Fibroblast of gingiva (primary cell): ENCODE measurements at regions not wholly inside any gene's neighbourhood (a gene's known extent, or its start where the extent isn't known, plus 50 kb on each side); places are given as distances from the start of the nearest gene placed in this dataset.
A peak's percentile ranks its signal among the peaks of the same experiment; 100 is the strongest.

ENCODE experiments used
- DNase-seq: peaks from one replicate; pipeline ENCODE4 v3.0.0-alpha.2; 2011; ENCODE audit warnings: low read depth

- peak; percentile 46 for DNase-seq
These were observed 215.1 kb upstream of the DAPK1 start for GRCh38 chr9:87282538-87282937.

DNA sequence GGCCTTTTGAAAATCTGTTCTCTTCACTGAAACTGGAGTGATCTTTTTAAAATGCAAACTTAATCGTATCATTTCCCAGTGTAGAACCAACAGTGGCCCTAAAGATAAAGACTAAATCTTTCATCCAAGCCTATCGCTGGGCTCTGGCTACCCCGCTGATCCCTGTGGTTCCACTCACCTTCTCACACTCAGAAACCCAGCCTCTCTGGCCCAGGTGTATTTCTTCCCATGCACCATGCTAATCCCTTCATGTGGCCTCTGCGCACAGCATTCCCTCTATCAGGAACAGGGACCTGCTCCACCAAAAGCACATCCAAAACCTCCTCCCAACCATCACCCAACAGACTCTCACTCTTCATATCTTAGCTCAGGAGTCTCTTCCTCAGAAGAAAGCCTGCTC, 214.1 kb upstream of the DAPK1 start:
- DNase-seq = no peak

GRCh38 chr9:87285183-87285850, 212.3 kb upstream of the DAPK1 start:
- no peak for DNase-seq

- DNase-seq = peak; percentile 56
These were observed 211.2 kb upstream of the DAPK1 start for GRCh38 chr9:87286506-87286905.

GRCh38 chr9:87290241-87291052, 207.2 kb upstream of the DAPK1 start:
- peak; percentile 83 for DNase-seq

DNA sequence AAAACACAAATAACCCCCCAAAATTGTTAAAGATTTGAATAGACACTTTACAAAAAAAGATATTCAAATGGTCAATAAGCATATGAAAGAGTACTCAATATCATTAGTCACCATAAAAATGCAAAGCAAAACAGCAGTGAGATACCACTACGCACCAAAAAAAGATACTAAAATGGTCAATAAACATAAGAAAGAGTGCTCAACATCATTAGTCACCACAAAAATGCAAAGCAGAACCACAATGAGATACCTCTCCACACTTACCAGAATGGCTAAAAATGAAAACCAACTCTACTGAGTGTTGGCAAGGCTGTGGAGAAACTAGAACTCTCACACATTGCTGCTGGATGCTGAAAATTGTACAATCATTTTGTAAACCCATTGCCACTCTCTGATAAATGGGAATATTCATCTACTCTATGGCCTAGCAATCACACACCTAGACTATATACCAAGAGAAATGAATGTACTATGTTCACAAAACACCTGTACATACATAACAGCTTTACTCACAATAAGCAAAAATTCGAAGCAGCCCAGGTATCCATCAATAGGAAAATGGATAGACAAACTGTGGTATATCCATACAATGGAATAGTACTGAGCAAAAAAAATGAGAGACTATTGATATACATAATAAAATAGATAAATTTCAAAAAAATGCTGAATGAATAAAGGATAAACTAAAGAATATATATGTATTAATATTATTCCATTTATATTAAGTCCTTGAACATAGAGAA, 205.0 kb upstream of the DAPK1 start:
- peak; percentile 11 for DNase-seq

DNA sequence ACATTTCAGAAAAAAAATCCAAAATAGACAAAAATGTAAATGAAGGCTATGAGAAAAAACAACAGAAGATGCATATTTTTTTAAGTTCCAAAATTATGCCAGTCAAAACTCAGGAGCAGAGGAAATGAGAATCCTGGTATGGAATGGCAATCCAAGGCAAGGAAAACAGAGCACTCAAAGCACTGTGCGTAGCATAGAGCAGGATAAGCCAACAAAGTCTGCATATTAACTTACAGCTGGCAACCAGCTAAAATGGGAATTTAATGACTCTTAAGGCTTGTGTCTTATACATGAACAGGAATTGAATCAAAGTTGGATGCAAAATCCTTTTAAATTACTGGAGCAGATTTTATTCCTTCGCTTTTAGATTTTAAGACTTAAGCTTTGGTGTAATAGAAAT, 203.5 kb upstream of the DAPK1 start:
- no peak for DNase-seq

- DNase-seq = no peak
These were observed 196.8 kb upstream of the DAPK1 start for GRCh38 chr9:87300915-87301314.

- DNase-seq = no peak
These were observed 196.3 kb upstream of the DAPK1 start for GRCh38 chr9:87301371-87301770.

DNA sequence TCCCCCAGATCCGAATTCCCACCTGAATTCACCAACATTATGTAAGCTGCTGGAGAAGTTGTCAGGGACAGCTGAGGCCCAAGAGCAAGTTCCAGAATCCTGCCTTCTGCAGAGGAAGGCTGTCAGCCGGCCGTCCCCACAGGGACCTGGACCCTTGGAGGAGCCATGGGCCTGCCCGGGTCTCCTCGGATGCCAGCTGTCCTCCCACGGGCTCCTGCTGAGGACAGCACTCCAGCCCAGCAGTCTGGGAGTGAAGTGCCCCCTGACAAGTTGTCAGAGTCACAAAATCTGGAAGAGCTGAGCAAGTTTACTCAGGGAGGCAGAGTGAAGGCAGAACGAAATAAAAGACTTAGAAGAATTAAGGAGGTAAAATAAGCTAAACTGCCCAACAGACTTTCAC, 192.5 kb upstream of the DAPK1 start:
- DNase-seq = no peak

DNA sequence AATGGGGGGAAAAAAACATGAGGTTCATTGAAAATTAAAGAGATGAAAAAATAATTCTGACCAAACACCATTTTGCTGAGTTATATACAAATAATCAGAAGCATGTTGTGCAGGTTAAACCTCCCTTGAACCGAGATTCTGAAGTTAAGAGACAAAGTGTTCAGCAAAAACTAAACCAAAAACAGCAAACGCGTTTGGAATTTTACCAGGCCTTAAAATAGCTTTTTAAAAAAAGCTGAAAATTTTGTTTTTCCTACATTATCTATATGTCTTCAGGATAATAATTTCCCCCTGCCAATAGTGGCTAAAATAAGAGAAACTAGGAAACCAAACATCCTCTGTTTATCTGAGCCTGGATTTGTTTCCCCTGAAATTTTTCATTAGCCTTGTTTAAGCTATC, 191.7 kb upstream of the DAPK1 start:
- DNase-seq = no peak

DNA sequence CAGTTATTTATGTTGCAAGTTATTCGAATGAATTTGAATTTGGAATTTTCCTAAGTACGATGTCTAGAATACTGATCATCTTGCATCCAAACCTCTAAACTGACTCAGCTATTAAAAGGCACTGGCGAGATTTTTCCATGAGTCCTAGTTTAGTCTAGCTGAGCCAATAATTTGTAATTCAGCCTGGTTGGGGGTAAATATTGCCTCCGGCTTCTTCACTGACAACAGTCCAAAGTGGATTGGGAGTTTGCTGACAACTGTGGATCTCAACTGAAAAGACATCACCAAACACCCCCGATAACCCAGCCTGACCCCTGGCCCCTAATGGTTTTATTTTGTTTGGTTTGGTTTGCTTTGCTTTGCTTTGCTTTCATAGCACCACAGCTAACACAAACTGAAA, 189.8 kb upstream of the DAPK1 start:
- peak; percentile 70 for DNase-seq

DNA sequence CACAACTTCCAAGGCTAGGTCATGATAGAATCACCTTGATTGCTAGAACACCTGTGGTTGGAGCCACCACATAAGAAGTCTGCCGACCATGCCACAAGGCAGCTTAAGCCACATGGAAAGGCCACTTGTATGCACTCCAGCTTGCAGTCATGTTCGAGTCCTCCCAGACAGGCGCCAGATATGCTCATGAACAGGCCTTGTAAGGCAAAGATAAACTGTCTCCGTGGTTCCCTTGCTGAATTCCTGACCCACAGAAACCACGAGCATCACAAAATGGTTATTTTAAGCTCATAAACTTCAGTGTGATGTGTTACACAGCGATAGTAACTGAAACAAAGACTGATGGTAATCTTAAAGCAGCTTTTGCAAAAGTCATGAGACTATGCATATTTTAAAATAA, 188.4 kb upstream of the DAPK1 start:
- DNase-seq = no peak

DNA sequence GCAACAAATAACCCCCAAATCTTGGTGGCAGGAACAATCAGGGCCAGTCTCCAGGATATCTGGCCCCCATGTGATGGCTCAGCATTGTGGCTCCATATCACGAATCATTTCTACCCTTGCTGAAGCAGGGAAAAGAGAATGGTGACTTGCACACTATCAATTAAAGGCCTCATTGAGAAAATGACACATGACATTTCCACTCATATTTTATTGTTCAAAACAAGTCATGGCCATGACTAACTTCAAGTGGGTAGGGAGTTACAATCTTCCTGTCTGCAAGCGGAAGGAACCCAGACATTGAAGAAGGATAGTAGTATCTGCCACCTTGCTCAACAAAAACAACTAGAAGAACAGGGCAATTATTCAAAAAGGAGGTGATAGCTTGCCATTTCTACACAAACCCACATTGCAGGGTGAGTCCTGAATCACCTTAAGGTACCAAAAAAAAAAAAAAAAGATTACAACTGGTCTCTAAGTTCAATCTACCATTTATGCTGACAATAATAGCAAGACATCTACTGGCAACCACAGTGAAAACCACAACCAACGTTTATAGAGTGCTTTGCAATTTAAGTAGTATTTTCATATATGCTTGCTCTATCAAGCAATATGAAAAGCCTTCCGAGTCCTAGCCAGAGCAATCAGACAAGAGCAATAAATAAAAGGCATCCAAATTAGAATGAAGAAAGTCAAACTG, 186.7 kb upstream of the DAPK1 start:
- no peak for DNase-seq

DNA sequence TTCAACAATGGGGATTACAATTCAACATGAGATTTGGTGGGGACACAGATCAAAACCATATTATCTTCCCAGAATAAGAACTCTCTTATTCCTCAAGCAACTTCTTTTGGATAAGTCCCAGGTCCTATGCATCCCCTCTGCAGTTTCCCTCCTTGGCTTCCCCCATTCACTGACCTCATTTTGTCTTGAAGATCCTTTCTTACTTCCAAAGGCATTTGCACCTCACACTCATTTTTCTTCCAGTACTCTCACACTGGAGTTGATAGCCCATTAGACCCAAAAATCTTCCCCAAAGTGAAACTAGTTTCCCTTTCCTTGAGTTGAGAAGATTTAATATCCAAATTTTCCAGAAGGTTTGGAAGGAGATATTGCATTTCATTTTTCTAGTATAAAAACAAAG, 178.0 kb upstream of the DAPK1 start:
- DNase-seq = no peak

GRCh38 chr9:87320146-87320884, 177.4 kb upstream of the DAPK1 start:
- DNase-seq = no peak

DNA sequence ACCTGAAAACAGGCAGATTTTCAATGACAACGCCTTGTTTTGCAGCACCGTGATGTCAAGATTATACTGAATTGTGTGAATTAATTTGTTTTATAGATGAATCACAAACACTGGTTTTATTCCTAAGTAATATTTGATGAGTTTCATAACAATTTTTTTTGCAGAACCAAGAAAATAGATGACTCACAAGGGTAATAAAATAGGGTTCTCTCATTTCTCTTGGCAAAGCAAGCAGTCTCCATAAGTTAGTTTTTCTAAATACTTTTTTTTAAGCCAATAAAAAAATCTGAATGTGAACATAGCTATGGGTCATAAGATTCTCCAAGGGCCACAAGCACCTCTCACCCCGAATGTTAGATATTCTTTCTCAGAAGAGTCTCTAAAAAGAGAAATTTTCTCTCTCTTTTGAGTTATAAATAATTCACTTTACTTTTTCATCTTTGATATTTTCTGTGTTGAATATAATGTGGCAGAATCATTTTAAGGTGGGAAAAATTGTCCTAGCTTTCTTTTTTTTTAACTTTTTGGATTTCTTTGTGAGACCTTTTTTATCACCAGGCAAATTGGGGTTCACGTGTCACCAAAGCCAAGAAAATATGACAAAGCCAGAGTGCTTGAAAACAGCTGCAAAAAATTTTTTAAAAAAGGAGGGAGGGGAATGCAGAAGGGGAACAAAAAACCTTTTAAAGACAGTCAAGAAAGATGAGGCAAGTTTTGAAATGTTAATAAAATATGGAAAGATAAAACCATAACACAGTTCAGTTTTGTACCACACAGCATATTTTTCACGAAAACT, 174.6 kb upstream of the DAPK1 start:
- DNase-seq = peak; percentile 76

- no peak for DNase-seq
These were observed 173.7 kb upstream of the DAPK1 start for GRCh38 chr9:87323928-87324327.

GRCh38 chr9:87324613-87325194, 173.0 kb upstream of the DAPK1 start:
- peak; percentile 66 for DNase-seq

DNA sequence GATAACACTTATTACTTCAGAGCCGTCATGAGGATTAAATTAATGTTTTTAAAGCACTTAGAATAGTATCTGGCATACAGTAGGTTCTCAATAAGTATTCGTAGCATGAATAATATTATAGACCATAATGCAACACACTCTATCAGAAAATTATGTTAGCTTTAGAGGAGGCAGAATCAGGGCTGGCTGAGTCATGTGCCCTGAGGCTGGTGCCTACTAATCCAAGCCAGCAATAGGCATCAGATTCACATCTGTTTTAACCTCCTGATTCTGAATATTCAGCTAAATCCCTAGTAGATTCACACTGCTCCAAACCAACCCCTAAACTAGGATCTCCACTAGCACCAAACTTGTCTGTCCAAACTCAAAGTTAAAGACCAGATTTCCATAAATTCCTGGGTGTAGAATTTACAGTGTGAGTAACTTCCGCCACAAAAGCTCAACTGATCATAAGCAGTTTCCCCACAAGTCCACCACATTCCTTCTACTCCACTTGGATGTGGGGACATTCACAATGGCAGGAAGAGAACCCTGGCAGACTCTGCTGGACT, 170.0 kb upstream of the DAPK1 start:
- DNase-seq = peak; percentile 54
